B cell (primary cell): ENCODE measurements at regions not wholly inside any gene's neighbourhood (a gene's known extent, or its start where the extent isn't known, plus 50 kb on each side); places are given as distances from the start of the nearest gene placed in this dataset.

Experiments
- ATAC-seq: fragments of 200-7000 bp; cut with Tn5 transposase; one replicate; pipeline ENCODE4 v1.10.0; 2021; ENCODE audit warnings: low read depth, mild to moderate bottlenecking, moderate number of reproducible peaks, moderate library complexity
- CTCF ChIA-PET: fragments of 350-600 bp; sonication (Branson Sonifier 250); formaldehyde crosslinking; loops from one replicate; lab custom pipeline; 2021; ENCODE audit warnings: antibody characterized with exemption, inconsistent platforms; lab: Charles Lee
- POLR2A ChIA-PET: fragments of 350-600 bp; sonication (Branson Sonifier 250); formaldehyde crosslinking; loops from one replicate; lab custom pipeline; 2021; ENCODE audit warnings: antibody characterized with exemption; lab: Charles Lee
- DNase-seq: peaks from one replicate; pipeline ENCODE4 v3.0.0; 2013
- H2AFZ ChIP-seq: 2 replicates; pipeline ENCODE4 v1.6.1; 2012; ENCODE audit warnings: mild to moderate bottlenecking, low read depth, low read length; ENCODE audit not compliant: insufficient read depth, poor library complexity, severe bottlenecking
- H3K27ac ChIP-seq, 2 donors: 1 replicate in 1 of 2; 2 replicates in 1 of 2; pipeline ENCODE4 v1.5.1; 2012 to 2013; ENCODE audit warnings: low read length in 2 of 2, mild to moderate bottlenecking in 2 of 2, moderate library complexity in 1 of 2
- H3K27me3 ChIP-seq, 4 experiments: fragments of 200-600 bp in 1 of 4; sonication (generic) in 1 of 4; replicated peaks in 1 of 4; 1 replicate in 2 of 4; 2 replicates in 2 of 4; pipeline versions ENCODE4 v1.6.1 to v1.7.0; 2013 to 2016; ENCODE audit warnings: low read length in 3 of 4, mild to moderate bottlenecking in 2 of 4, mixed read lengths in 1 of 4, moderate library complexity in 1 of 4; ENCODE audit not compliant: insufficient read depth in 4 of 4, control insufficient read depth in 3 of 4; ENCODE audit errors: control extremely low read depth in 1 of 4
- H3K36me3 ChIP-seq, 2 experiments: replicated peaks in 1 of 2; 1 replicate in 1 of 2; 2 replicates in 1 of 2; pipeline versions ENCODE4 v1.6.1 to v1.7.1; 2013; ENCODE audit warnings: low read length in 1 of 2; ENCODE audit not compliant: insufficient read depth in 2 of 2, control insufficient read depth in 1 of 2; ENCODE audit errors: control extremely low read depth in 1 of 2, extremely low read depth in 1 of 2
- H3K4me1 ChIP-seq, 2 donors: fragments of 200-600 bp in 1 of 2; sonication (generic) in 1 of 2; 1 replicate in 1 of 2; 2 replicates in 1 of 2; pipeline versions ENCODE4 v1.5.1 to v1.6.1; 2013 to 2017; ENCODE audit warnings: low read length in 2 of 2; ENCODE audit not compliant: control insufficient read depth in 2 of 2, insufficient read depth in 2 of 2
- H3K4me2 ChIP-seq: replicated peaks from 2 replicates; pipeline ENCODE3; 2012; ENCODE audit warnings: mild to moderate bottlenecking, low read depth, low read length; ENCODE audit not compliant: poor library complexity, severe bottlenecking
- H3K4me3 ChIP-seq, 5 experiments: fragments of 200-600 bp in 1 of 5; sonication (generic) in 1 of 5; 1 replicate in 3 of 5; 2 replicates in 2 of 5; pipeline versions ENCODE4 v1.5.1 to v1.7.0; 2011 to 2016; ENCODE audit warnings: low read length in 4 of 5, mild to moderate bottlenecking in 4 of 5, low read depth in 2 of 5, control low read depth in 1 of 5, moderate library complexity in 1 of 5; ENCODE audit not compliant: insufficient read depth in 1 of 5; ENCODE audit errors: control extremely low read depth in 1 of 5, extremely low read depth in 1 of 5
- H3K79me2 ChIP-seq: fragments of 200-600 bp; sonication (generic); one replicate; pipeline ENCODE4 v1.6.0; 2016; ENCODE audit warnings: low read length; ENCODE audit not compliant: control insufficient read depth, insufficient read depth
- H3K9ac ChIP-seq: fragments of 200-600 bp; sonication (generic); 2 replicates; pipeline ENCODE4 v1.6.1; 2017; ENCODE audit warnings: mild to moderate bottlenecking, low read length, moderate library complexity
- H3K9me3 ChIP-seq, 3 donors: one replicate each; pipeline versions ENCODE4 v1.6.1 to v1.7.1; 2013; ENCODE audit warnings: low read length in 2 of 3; ENCODE audit not compliant: control insufficient read depth in 2 of 3, insufficient read depth in 1 of 3; ENCODE audit errors: control extremely low read depth in 1 of 3
- H4K20me1 ChIP-seq: 2 replicates; pipeline ENCODE4 v1.6.0; 2012; ENCODE audit warnings: mild to moderate bottlenecking, low read length; ENCODE audit not compliant: insufficient read depth, control insufficient read depth, poor library complexity, severe bottlenecking
- H3K27ac Mint-ChIP-seq: one replicate; pipeline ENCODE4 v1.8.0; 2021; ENCODE audit warnings: mixed read lengths
- H3K27me3 Mint-ChIP-seq: one replicate; pipeline ENCODE4 v1.8.0; 2021; ENCODE audit warnings: mixed read lengths
- H3K4me1 Mint-ChIP-seq: one replicate; pipeline ENCODE4 v1.8.0; 2021; ENCODE audit warnings: mixed read lengths
- H3K4me3 Mint-ChIP-seq: one replicate; pipeline ENCODE4 v1.8.0; 2021; ENCODE audit warnings: mixed read lengths
- H3K9me3 Mint-ChIP-seq: one replicate; pipeline ENCODE4 v1.8.0; 2022; ENCODE audit warnings: mixed read lengths; ENCODE audit not compliant: insufficient read depth
- CTCF ChIP-seq: fragments of 200-600 bp; IDR thresholded peaks from one replicate; pipeline ENCODE4 v1.8.0; 2022; ENCODE audit warnings: antibody characterized with exemption, mild to moderate bottlenecking
- EZH2 ChIP-seq: IDR thresholded peaks from 2 replicates; pipeline ENCODE4 v1.6.1; 2012; ENCODE audit warnings: borderline replicate concordance, low read depth, mild to moderate bottlenecking, moderate library complexity, low read length; ENCODE audit not compliant: insufficient read depth, poor library complexity, severe bottlenecking
- WGBS: methylation state at CpG from one replicate; pipeline ENCODE4 v1.1.5; 2013; ENCODE audit warnings: missing lambda C conversion rate; ENCODE audit not compliant: insufficient coverage; 5-methylcytosine and 5-hydroxymethylcytosine counted together
- intact Hi-C: fragments of 100-400 bp; cut with micrococcal nuclease; formaldehyde crosslinking; loops from one replicate; pipeline ENCODE4 v1.10.0; 2022

GRCh38 chr2:499726-500125 lies 177.5 kb downstream of the TMEM18 start:
- Mint-ChIP-seq H3K4me1 (no peaks in the 10 kb centered on the region), H3K9me3 (no peaks in the 10 kb centered on the region), H3K4me3 (no peak overlapping the region), H3K27ac (no peak overlapping the region), H3K27me3 (peaks cover 8% of the 10 kb centered on the region)
- no peak for DNase-seq
- intact Hi-C loops, result no loop called here
- no peak for ATAC-seq
- TF ChIP-seq EZH2, result no peak
- no peak overlapping the region for H3K27ac ChIP-seq
- H3K9ac ChIP-seq, result no peak overlapping the region
- no peak overlapping the region for H2AFZ ChIP-seq
- ChIA-PET CTCF (interaction anchor here (1.2 kb wide), 1 partner anchor 253 kb away, joined by 3 read pairs; no protein-coding TSS in a partner anchor), POLR2A (no interaction called here)
- 98% methylated on average over 4 of the region's 8 CpGs for WGBS
- H3K9me3 ChIP-seq, result peaks cover 0 to 13% (median 0%) of the 10 kb centered on the region in 3 donors
- H4K20me1 ChIP-seq, result no peaks in the 10 kb centered on the region
- no peaks in the 10 kb centered on the region for H3K79me2 ChIP-seq
- H3K4me3 ChIP-seq, result no peak overlapping the region
- H3K36me3 ChIP-seq, result no peaks in the 10 kb centered on the region
- H3K27me3 ChIP-seq, result peaks cover 0 to 2% (median 0%) of the 10 kb centered on the region in 4 experiments
- no peak overlapping the region for H3K4me2 ChIP-seq
- H3K4me1 ChIP-seq, result no peaks in the 10 kb centered on the region

GRCh38 chr2:498493-499178 lies 178.6 kb downstream of the TMEM18 start:
- no peak for TF ChIP-seq CTCF
- TF ChIP-seq EZH2, result no peak
- Histone ChIP-seq H4K20me1 (no peaks in the 10 kb centered on the region), H3K9me3 (peaks cover 0 to 13% (median 0%) of the 10 kb centered on the region in 3 donors), H3K4me1 (no peaks in the 10 kb centered on the region), H3K79me2 (no peaks in the 10 kb centered on the region), H3K9ac (no peak overlapping the region), H2AFZ (no peak overlapping the region), H3K27me3 (peaks cover 0 to 2% (median 0%) of the 10 kb centered on the region in 4 experiments), H3K36me3 (no peaks in the 10 kb centered on the region), H3K27ac (no peak overlapping the region), H3K4me3 (no peak overlapping the region), H3K4me2 (no peak overlapping the region)
- Mint-ChIP-seq H3K9me3 (no peaks in the 10 kb centered on the region), H3K4me3 (no peak overlapping the region), H3K27ac (no peak overlapping the region), H3K27me3 (peaks cover 8% of the 10 kb centered on the region), H3K4me1 (no peaks in the 10 kb centered on the region)
- intact Hi-C loops, result no loop called here
- ChIA-PET CTCF (no interaction called here), POLR2A (no interaction called here)
- ATAC-seq (no peak), DNase-seq (no peak)
- WGBS, result 95% methylated on average over 9 of the region's 10 CpGs
